ENCODE measurements at regions not wholly inside any gene's neighbourhood (a gene's known extent, or its start where the extent isn't known, plus 50 kb on each side); places are given as distances from the start of the nearest gene placed in this dataset.
"Not testable (repeated sequence)": the region's sequence is repeated elsewhere in the genome, so short reads cannot be mapped to it uniquely, and the experiment has no call there.

DNA sequence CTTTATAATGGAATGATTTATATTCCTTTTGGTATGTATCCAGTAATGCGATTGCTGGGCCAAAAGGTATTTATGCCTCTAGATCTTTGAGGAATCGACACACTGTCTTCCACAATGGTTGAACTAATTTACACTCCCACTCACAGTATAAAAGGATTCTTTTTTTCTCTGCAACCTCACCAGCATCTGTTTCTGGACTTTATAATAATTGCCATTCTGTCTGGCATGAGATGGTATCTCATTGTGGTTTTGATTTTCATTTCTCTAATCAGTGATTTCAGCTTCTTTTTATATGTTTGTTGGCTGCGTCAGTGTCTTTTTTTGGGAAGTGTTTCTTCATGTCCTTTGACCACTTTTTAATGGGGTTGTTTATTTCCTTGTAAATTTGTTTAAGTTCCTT lies 679.3 kb downstream of the JRKL start:
- no peak overlapping the region for H3K4me3 ChIP-seq (ENCODE audit: low read depth, low read length)
- no peak for DNase-seq (ENCODE audit: low read depth)
- TF ChIP-seq, protein P1, sequence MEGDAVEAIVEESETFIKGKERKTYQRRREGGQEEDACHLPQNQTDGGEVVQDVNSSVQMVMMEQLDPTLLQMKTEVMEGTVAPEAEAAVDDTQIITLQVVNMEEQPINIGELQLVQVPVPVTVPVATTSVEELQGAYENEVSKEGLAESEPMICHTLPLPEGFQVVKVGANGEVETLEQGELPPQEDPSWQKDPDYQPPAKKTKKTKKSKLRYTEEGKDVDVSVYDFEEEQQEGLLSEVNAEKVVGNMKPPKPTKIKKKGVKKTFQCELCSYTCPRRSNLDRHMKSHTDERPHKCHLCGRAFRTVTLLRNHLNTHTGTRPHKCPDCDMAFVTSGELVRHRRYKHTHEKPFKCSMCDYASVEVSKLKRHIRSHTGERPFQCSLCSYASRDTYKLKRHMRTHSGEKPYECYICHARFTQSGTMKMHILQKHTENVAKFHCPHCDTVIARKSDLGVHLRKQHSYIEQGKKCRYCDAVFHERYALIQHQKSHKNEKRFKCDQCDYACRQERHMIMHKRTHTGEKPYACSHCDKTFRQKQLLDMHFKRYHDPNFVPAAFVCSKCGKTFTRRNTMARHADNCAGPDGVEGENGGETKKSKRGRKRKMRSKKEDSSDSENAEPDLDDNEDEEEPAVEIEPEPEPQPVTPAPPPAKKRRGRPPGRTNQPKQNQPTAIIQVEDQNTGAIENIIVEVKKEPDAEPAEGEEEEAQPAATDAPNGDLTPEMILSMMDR (IDR thresholded peaks at IDR 0.05; ENCODE audit: insufficient read depth, low read length), result no peak

DNA sequence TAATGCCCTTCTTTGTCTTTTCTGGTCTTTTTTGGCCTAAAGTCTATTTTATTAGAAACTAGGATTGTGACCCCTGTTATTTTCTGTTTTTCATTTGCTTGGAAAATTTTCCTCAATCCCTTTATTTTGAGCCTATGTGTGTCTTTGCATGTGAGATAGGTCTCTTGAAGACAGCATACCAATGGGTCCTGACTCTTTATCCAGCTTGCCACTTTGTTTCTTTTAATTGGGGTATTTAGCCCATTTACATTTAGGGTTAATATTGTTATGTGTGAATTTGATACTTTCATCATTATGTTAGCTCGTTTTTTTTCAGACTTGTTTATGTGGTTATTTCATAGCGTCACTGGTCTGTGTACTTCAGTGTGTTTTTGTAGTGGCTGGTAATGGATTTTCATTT lies 682.6 kb downstream of the JRKL start:
- TF ChIP-seq, protein P1 (IDR thresholded peaks at IDR 0.05; ENCODE audit: insufficient read depth, low read length), result no peak
- no peak overlapping the region for H3K4me3 ChIP-seq (ENCODE audit: low read depth, low read length)
- DNase-seq (ENCODE audit: low read depth), result no peak

- not testable (repeated sequence) for DNase-seq (ENCODE audit: low read depth); H3K4me3 ChIP-seq (ENCODE audit: low read depth, low read length)
Observed at GRCh38 chr11:97076666-97077065, 686.9 kb downstream of the JRKL start.

DNA sequence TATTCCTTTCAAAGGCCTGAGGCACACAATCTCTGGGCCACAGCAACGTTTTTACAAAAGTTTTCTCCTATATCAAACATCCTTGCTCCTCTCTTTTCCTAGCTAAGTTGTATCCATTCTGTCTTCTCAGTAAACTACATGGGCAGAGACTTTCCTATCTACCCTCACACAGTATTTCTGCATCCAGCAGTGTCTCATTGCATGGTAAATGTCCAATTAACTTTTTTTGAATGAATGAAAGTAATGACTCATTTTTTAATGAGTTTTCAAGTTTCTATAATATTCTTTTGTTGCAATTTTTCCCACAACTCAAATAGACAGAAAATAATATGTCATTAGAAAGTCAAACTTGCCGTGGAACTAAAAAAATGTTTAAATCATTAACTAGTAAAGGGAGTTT lies 688.6 kb downstream of the JRKL start:
- TF ChIP-seq, protein P1 (IDR thresholded peaks at IDR 0.05; ENCODE audit: insufficient read depth, low read length), result no peak
- DNase-seq (ENCODE audit: low read depth), result no peak

GRCh38 chr11:97079244-97079643 lies 689.4 kb downstream of the JRKL start:
- DNase-seq (ENCODE audit: low read depth), result no peak
- TF ChIP-seq, protein P1 (IDR thresholded peaks at IDR 0.05; ENCODE audit: insufficient read depth, low read length), result no peak
- no peak overlapping the region for H3K4me3 ChIP-seq (ENCODE audit: low read depth, low read length)

More for the DNA sequence above, 688.6 kb downstream of the JRKL start:
- no peak overlapping the region for H3K4me3 ChIP-seq (ENCODE audit: low read depth, low read length)

DNA sequence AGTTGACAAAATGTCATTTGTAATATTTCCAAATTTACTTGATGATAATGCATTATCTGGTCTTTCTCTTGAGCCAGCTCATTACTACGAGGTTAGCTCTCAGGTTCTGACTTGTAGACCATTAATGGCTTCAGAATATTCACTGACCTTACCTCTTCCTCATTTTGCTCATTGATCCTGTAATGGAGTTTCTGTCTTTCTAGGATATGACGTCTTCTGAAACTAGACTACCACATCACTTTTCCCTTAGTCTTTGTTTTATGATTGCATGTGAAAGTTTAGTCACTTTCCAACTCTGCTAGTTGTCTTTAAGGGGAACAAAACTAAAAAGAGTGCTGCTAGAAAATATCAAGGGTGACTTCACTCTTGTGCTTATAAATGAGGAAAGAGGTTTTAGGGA lies 697.6 kb downstream of the JRKL start:
- TF ChIP-seq, protein P1 (IDR thresholded peaks at IDR 0.05; ENCODE audit: insufficient read depth, low read length), result no peak
- H3K4me3 ChIP-seq (ENCODE audit: low read depth, low read length), result no peak overlapping the region
- no peak for DNase-seq (ENCODE audit: low read depth)

- H3K4me3 ChIP-seq (ENCODE audit: low read depth, low read length), result no peak overlapping the region
- DNase-seq (ENCODE audit: low read depth), result no peak
- TF ChIP-seq, protein P1 (IDR thresholded peaks at IDR 0.05; ENCODE audit: insufficient read depth, low read length), result no peak
Observed at GRCh38 chr11:97092823-97093222, 703.0 kb downstream of the JRKL start.

GRCh38 chr11:97102180-97102579 lies 712.4 kb downstream of the JRKL start:
- not testable (repeated sequence) for DNase-seq (ENCODE audit: low read depth); H3K4me3 ChIP-seq (ENCODE audit: low read depth, low read length)

Data from fibroblast of the aortic adventitia (primary cell).